ENCODE measurements at regions not wholly inside any gene's neighbourhood (a gene's known extent, or its start where the extent isn't known, plus 50 kb on each side); places are given as distances from the start of the nearest gene placed in this dataset.
A peak's percentile ranks its signal among the peaks of the same experiment; 100 is the strongest.

DNA sequence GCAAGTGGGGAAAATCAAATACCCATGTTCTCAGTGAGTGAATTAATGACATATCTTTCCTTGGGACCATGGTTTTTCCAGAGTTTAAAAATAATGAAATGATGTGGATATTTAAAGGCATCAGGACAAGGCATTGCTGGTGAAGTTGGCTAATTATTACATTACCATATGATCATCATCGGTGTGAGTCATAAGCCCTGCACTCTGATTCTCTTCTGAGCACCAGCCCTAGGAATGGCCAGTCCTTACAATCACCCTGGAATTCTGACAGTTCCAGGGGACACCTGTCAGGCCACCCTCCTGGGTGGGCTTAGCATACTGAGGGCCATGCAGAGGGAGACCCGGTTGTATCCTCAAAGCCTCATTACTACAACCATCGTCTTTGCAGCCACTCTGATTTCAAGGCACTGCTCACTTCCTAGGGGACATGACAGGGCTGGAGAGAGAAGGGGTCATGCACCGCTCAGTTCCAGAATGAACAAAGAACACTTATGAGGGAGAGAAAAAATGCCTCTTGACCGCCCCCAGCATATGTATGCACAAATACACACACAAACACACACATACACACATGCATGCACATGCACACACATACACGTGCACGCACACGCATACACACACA lies 365.0 kb downstream of the MIAT start:
- TF ChIP-seq, protein P1, sequence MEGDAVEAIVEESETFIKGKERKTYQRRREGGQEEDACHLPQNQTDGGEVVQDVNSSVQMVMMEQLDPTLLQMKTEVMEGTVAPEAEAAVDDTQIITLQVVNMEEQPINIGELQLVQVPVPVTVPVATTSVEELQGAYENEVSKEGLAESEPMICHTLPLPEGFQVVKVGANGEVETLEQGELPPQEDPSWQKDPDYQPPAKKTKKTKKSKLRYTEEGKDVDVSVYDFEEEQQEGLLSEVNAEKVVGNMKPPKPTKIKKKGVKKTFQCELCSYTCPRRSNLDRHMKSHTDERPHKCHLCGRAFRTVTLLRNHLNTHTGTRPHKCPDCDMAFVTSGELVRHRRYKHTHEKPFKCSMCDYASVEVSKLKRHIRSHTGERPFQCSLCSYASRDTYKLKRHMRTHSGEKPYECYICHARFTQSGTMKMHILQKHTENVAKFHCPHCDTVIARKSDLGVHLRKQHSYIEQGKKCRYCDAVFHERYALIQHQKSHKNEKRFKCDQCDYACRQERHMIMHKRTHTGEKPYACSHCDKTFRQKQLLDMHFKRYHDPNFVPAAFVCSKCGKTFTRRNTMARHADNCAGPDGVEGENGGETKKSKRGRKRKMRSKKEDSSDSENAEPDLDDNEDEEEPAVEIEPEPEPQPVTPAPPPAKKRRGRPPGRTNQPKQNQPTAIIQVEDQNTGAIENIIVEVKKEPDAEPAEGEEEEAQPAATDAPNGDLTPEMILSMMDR (IDR thresholded peaks at IDR 0.05): no peak
- DNase-seq (ENCODE audit: low spot score) (no peak), ATAC-seq (ENCODE audit: low FRiP score) (no peak)

DNA sequence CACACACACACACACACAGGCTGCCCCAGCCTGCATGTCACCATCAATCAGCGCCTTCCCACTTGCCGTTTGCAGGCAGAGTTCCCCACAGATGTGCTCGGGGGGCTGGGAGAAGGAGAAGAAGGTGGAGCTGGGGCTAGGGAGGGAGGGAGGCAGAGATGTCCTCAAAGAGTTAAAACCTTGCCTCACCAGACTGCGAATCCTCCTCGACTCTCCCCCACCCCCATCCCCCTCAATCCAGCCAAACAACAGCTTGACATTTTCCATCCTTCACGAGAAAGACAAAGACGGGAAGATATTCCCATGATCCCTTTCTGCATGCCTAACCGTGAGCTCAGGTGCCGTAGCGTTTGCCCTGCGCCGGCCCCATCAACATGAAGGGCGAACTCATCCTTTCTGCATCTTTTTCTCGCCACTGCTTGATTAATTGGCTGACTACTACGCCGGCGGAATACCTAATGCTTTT lies 365.5 kb downstream of the MIAT start:
- TF ChIP-seq, protein P1 (IDR thresholded peaks at IDR 0.05): no peak
- ATAC-seq (ENCODE audit: low FRiP score) (no peak), DNase-seq (ENCODE audit: low spot score) (no peak)

DNA sequence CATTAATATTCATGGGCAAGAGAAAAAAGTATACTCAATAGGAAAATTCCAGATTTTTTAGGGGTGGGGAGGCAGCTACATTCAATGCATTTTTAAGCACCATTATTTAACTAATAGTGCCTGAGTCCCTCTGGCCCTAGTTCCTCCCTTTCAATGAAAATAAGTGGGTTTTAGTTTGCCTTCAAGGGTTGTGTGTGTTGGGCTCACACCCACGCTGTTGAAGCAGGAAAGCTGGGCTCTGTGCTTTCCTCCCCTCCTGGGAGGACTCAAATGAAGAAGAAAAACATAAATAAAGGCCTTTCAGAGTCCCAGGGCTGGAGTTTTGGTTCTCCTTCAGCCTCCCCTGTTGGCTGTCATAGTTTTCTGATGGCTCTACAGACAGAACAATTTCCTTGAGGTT lies 366.2 kb downstream of the MIAT start:
- no peak for DNase-seq (ENCODE audit: low spot score)
- TF ChIP-seq, protein P1 (IDR thresholded peaks at IDR 0.05): no peak
- ATAC-seq (ENCODE audit: low FRiP score): no peak

DNA sequence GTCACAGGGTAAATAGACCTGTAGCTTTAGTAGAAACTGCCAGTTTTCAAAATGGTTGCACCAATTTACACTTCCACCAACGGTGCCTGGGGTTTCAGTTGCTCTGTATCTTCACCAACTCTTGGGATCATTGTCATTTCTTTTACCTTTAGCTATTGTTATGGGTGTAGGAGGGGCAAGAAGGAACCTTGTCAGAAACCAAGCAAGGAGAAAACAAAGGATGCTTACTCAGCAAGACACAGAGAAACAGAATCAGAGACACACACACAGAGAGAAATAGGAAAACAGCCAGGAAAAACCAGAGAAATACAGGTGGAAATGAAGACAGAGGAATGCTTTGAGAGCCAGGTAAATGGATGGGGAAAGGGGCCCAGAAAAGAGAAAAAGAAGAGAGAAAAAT lies 367.6 kb downstream of the MIAT start:
- no peak for DNase-seq (ENCODE audit: low spot score)
- TF ChIP-seq, protein P1 (IDR thresholded peaks at IDR 0.05): no peak
- ATAC-seq (ENCODE audit: low FRiP score): no peak

DNA sequence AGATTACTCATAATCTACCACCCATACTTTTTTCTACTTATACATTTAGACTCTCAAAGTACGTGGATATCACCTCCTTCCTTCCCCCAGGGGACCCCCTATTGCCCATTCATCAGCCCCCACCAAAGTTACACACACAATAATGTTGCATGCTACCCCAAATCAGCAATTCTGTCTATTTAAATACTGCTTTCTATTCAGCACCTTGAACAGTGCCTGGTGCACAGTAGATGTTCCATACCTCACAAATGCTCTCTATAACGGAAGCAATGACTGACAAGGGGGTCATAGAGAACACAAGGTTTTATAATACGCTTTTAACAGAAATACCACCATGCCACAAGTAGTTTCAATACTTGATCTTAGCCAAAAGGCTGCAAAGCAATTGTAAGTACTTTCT lies 370.7 kb downstream of the MIAT start:
- DNase-seq (ENCODE audit: low spot score): no peak
- no peak for ATAC-seq (ENCODE audit: low FRiP score)
- TF ChIP-seq, protein P1 (IDR thresholded peaks at IDR 0.05): no peak

DNA sequence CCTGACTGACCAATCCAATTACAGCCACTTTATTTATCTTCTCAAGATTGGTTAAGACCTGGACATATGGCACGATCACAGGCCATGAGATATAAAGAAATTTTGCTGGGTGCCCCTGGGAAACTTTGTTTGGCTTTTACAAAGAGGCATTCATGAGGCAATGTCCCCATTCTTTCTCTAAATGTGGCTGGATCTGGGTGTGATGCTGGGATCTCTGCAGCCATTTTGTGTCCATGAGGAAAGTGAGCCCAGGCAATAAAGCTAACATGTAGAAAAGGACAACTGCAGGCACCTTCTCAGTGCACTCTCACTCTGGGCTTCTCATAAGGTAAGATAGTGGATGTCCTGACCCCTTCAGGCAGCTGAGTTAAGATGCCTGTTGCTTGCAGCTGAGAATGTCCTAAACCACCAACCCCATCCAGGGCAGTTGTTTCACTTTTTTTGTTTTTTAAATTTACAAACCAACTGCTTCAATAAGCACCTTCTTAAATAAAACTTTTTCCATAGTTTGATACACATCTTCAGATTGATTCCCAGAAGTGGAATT lies 372.3 kb downstream of the MIAT start:
- no peak for ATAC-seq (ENCODE audit: low FRiP score)
- DNase-seq (ENCODE audit: low spot score): no peak
- TF ChIP-seq, protein P1 (IDR thresholded peaks at IDR 0.05): no peak

DNA sequence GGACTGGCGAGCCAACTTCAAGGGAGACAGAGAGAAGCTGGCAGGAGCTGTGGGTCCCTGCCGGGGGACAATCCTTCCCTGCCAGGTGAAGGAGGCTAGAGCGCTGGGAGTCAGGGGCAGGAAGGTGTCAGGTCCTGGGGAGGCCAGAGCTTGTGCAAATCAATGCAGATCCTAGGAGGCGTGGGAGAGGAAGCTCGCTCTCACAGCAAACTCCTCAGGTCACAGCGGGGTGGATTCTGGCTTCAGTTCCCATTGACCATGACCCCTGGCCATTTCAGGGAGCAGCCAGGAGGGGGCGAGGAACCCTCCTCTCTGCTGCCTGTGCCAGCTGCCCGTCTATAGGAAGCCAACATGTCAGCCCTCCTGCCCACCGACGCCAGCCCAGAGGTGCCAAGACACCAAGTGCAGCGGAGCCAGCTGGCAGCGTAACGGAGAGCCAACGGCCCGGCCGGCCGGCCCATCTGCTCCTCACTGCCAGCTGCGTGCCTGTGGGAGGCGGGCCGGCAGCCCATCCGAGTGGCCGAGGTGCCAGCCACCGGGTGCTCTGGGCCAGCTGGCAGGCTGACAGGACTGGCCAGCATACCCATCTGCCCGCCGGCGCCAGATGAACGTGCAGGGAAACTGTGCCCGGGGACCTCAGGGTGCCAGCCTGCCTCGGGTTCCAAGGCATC lies 374.8 kb downstream of the MIAT start:
- DNase-seq (ENCODE audit: low spot score) (no peak), ATAC-seq (ENCODE audit: low FRiP score) (peak; percentile 41)
- TF ChIP-seq, protein P1 (IDR thresholded peaks at IDR 0.05): no peak
